SK-N-SH (cell line): ENCODE measurements at regions not wholly inside any gene's neighbourhood (a gene's known extent, or its start where the extent isn't known, plus 50 kb on each side); places are given as distances from the start of the nearest gene placed in this dataset.

ENCODE experiments used
- CTCF ChIA-PET: fragments of 300-600, 350-600 bp; formaldehyde crosslinking; extraction: SDS; loops from one replicate; lab custom pipeline; 2021; lab: Yijun Ruan, JAX
- POLR2A ChIA-PET: fragments of 350-600 bp; sonication (Branson Sonifier 250); formaldehyde crosslinking; extraction: SDS; loops from one replicate; lab custom pipeline; 2020; ENCODE audit warnings: antibody characterized with exemption, inconsistent platforms; lab: Yijun Ruan, JAX
- DNase-seq: peaks from one replicate; pipeline ENCODE4 v3.0.0; 2012
- H2AFZ ChIP-seq: fragments of 200-600 bp; sonication (generic); 2 replicates; pipeline ENCODE4 v1.8.1; 2016; ENCODE audit warnings: antibody characterized with exemption, mild to moderate bottlenecking, low read depth
- H3F3A ChIP-seq: fragments of 200-600 bp; sonication (generic); replicated peaks from 2 replicates; pipeline ENCODE3; 2016; ENCODE audit warnings: antibody characterized with exemption, mild to moderate bottlenecking; ENCODE audit not compliant: insufficient read depth
- H3K27ac ChIP-seq, 2 experiments: fragments of 200-500 bp in 1 of 2; fragments of 200-600 bp in 1 of 2; sonication (Bioruptor generic) in 1 of 2; sonication (generic), shearing (Covaris generic) in 1 of 2; 2 replicates each; pipeline versions ENCODE4 v1.5.1 to v1.6.1; 2014 to 2016; ENCODE audit warnings: low read depth in 2 of 2, inconsistent platforms in 1 of 2, low read length in 1 of 2, mild to moderate bottlenecking in 1 of 2, mixed read lengths in 1 of 2
- H3K27me3 ChIP-seq: fragments of 200-600 bp; sonication (generic), shearing (Covaris generic); 2 replicates; pipeline ENCODE4 v1.6.1; 2016; ENCODE audit warnings: mixed run types; ENCODE audit not compliant: insufficient read depth
- H3K36me3 ChIP-seq, 2 experiments: fragments of 200-500 bp in 1 of 2; fragments of 200-600 bp in 1 of 2; sonication (Bioruptor generic) in 1 of 2; sonication (generic) in 1 of 2; replicated peaks in 1 of 2; 2 replicates each; pipeline versions ENCODE3 to v1.5.1; 2014 to 2016; ENCODE audit warnings: low read length in 1 of 2, mild to moderate bottlenecking in 1 of 2; ENCODE audit not compliant: insufficient read depth in 2 of 2, control insufficient read depth in 1 of 2
- H3K4me1 ChIP-seq, 2 experiments: fragments of 200-500 bp in 1 of 2; fragments of 200-600 bp in 1 of 2; sonication (Bioruptor generic) in 1 of 2; sonication (generic), shearing (Covaris generic) in 1 of 2; 2 replicates each; pipeline versions ENCODE4 v1.5.1 to v1.6.1; 2014 to 2016; ENCODE audit warnings: low read depth in 1 of 2, low read length in 1 of 2, mixed run types in 1 of 2; ENCODE audit not compliant: insufficient read depth in 2 of 2, control insufficient read depth in 1 of 2
- H3K4me2 ChIP-seq: fragments of 200-600 bp; sonication (generic), shearing (Covaris generic); 2 replicates; pipeline ENCODE4 v1.6.1; 2017; ENCODE audit warnings: mixed run types
- H3K4me3 ChIP-seq, 2 experiments: fragments of 200-500 bp in 1 of 2; fragments of 200-600 bp in 1 of 2; sonication (Bioruptor generic) in 1 of 2; sonication (generic), shearing (Covaris generic) in 1 of 2; 2 replicates each; pipeline versions ENCODE4 v1.5.1 to v1.8.1; 2014 to 2016; ENCODE audit warnings: low read depth in 2 of 2, inconsistent platforms in 1 of 2, low read length in 1 of 2, mild to moderate bottlenecking in 1 of 2, mixed read lengths in 1 of 2, moderate library complexity in 1 of 2
- H3K79me2 ChIP-seq: fragments of 200-600 bp; sonication (generic); 2 replicates; pipeline ENCODE4 v1.8.1; 2017; ENCODE audit warnings: mild to moderate bottlenecking; ENCODE audit not compliant: insufficient read depth
- H3K9ac ChIP-seq: fragments of 200-600 bp; sonication (generic); 2 replicates; pipeline ENCODE4 v1.6.1; 2017; ENCODE audit warnings: mixed run types
- H3K9me2 ChIP-seq: fragments of 200-600 bp; sonication (generic); 2 replicates; pipeline ENCODE4 v1.6.1; 2017; ENCODE audit warnings: mixed run types
- H3K9me3 ChIP-seq: fragments of 200-600 bp; sonication (generic); 2 replicates; pipeline ENCODE4 v1.6.1; 2017; ENCODE audit warnings: mixed run types, mild to moderate bottlenecking, moderate library complexity
- H4K20me1 ChIP-seq: fragments of 200-600 bp; sonication (generic); 2 replicates; pipeline ENCODE4 v1.6.1; 2017; ENCODE audit warnings: mild to moderate bottlenecking, mixed run types; ENCODE audit not compliant: insufficient read depth
- CTCF ChIP-seq: fragments of 200-600 bp; sonication (generic); IDR thresholded peaks from 2 replicates; pipeline ENCODE4 v1.6.1; 2017; ENCODE audit warnings: antibody characterized with exemption, mild to moderate bottlenecking, moderate library complexity
- EP300 ChIP-seq, 2 experiments: IDR thresholded peaks; 2 replicates each; pipeline versions ENCODE4 v1.4.0 to v1.6.1; 2012; ENCODE audit warnings: borderline replicate concordance in 1 of 2, low read depth in 1 of 2, low read length in 1 of 2
- EZH2phosphoT487 ChIP-seq: fragments of 200-600 bp; sonication (generic); IDR thresholded peaks from 2 replicates; pipeline ENCODE4 v1.6.1; 2017; ENCODE audit warnings: low read depth, mixed run types, mild to moderate bottlenecking, antibody characterized with exemption, moderate library complexity, borderline replicate concordance
- FOSL2 ChIP-seq: IDR thresholded peaks from 2 replicates; pipeline ENCODE4 v1.4.0; 2012; ENCODE audit warnings: low read depth, mild to moderate bottlenecking, moderate library complexity, borderline replicate concordance
- GABPA ChIP-seq: IDR thresholded peaks from 2 replicates; pipeline ENCODE4 v1.4.0; 2012; ENCODE audit warnings: low read depth, mild to moderate bottlenecking
- GATA2 ChIP-seq: sonication (generic); formaldehyde crosslinking; IDR thresholded peaks from 2 replicates; pipeline ENCODE4 v1.5.0; 2020; ENCODE audit warnings: mild to moderate bottlenecking, missing genetic modification reagents
- JUND ChIP-seq: IDR thresholded peaks from 2 replicates; pipeline ENCODE4 v1.4.0; 2012
- MXI1 ChIP-seq: IDR thresholded peaks from 2 replicates; pipeline ENCODE4 v1.6.1; 2012; ENCODE audit warnings: mild to moderate bottlenecking, low read depth, low read length, improper control_type of control experiment
- NRF1 ChIP-seq: IDR thresholded peaks from 2 replicates; pipeline ENCODE4 v1.6.1; 2012; ENCODE audit warnings: low read depth, mild to moderate bottlenecking, low read length
- POLR2AphosphoS5 ChIP-seq: IDR thresholded peaks from 2 replicates; pipeline ENCODE4 v1.6.1; 2012; ENCODE audit warnings: low read depth, low read length
- RAD21 ChIP-seq: IDR thresholded peaks from 2 replicates; pipeline ENCODE4 v1.6.1; 2012; ENCODE audit warnings: mild to moderate bottlenecking, low read length
- RFX5 ChIP-seq: IDR thresholded peaks from 2 replicates; pipeline ENCODE4 v1.6.1; 2012; ENCODE audit warnings: mild to moderate bottlenecking, improper control_type of control experiment, low read length
- RXRA ChIP-seq: IDR thresholded peaks from 2 replicates; pipeline ENCODE4 v1.4.0; 2012; ENCODE audit warnings: low read depth, mild to moderate bottlenecking, borderline replicate concordance
- SIN3A ChIP-seq: IDR thresholded peaks from 2 replicates; pipeline ENCODE4 v1.6.1; 2012; ENCODE audit warnings: low read depth, mild to moderate bottlenecking, low read length, moderate library complexity, borderline replicate concordance
- SMC3 ChIP-seq: IDR thresholded peaks from 2 replicates; pipeline ENCODE4 v1.6.1; 2012; ENCODE audit warnings: low read depth, low read length, improper control_type of control experiment
- TAF1 ChIP-seq: IDR thresholded peaks from 2 replicates; pipeline ENCODE4 v1.6.1; 2012; ENCODE audit warnings: low read depth, mild to moderate bottlenecking, low read length, moderate library complexity, borderline replicate concordance
- TCF12 ChIP-seq: IDR thresholded peaks from 2 replicates; pipeline ENCODE4 v1.4.0; 2012
- USF1 ChIP-seq: IDR thresholded peaks from 2 replicates; pipeline ENCODE4 v1.4.0; 2012; ENCODE audit warnings: low read depth, borderline replicate concordance
- WGBS: methylation state at CpG from one replicate; pipeline ENCODE4 v1.1.6; 2017; ENCODE audit warnings: low lambda C conversion rate; 5-methylcytosine and 5-hydroxymethylcytosine counted together
- TF ChIP-seq, protein P1 (sequence below): IDR thresholded peaks from 2 replicates; pipeline ENCODE4 v1.6.1; 2012; ENCODE audit warnings: mild to moderate bottlenecking, low read depth, low read length, moderate library complexity

- H4K20me1 ChIP-seq: no peaks in the 10 kb centered on the region
- no peaks in the 10 kb centered on the region for H3K36me3 ChIP-seq
- TF ChIP-seq RFX5 (no peak), RAD21 (no peak), SMC3 (no peak), JUND (no peak), GABPA (no peak), GATA2 (CRISPR knock-in tag) (no peak), USF1 (no peak), CTCF (no peak), NRF1 (no peak), FOSL2 (no peak), RXRA (no peak), TCF12 (no peak), SIN3A (no peak), POLR2AphosphoS5 (no peak), EP300 (IDR thresholded peaks at IDR 0.05; ENCODE audit: borderline replicate concordance in 1 of 2, low read depth in 1 of 2, low read length in 1 of 2) (no peak), TAF1 (no peak), EZH2phosphoT487 (no peak), MXI1 (no peak)
- TF ChIP-seq, protein P1, sequence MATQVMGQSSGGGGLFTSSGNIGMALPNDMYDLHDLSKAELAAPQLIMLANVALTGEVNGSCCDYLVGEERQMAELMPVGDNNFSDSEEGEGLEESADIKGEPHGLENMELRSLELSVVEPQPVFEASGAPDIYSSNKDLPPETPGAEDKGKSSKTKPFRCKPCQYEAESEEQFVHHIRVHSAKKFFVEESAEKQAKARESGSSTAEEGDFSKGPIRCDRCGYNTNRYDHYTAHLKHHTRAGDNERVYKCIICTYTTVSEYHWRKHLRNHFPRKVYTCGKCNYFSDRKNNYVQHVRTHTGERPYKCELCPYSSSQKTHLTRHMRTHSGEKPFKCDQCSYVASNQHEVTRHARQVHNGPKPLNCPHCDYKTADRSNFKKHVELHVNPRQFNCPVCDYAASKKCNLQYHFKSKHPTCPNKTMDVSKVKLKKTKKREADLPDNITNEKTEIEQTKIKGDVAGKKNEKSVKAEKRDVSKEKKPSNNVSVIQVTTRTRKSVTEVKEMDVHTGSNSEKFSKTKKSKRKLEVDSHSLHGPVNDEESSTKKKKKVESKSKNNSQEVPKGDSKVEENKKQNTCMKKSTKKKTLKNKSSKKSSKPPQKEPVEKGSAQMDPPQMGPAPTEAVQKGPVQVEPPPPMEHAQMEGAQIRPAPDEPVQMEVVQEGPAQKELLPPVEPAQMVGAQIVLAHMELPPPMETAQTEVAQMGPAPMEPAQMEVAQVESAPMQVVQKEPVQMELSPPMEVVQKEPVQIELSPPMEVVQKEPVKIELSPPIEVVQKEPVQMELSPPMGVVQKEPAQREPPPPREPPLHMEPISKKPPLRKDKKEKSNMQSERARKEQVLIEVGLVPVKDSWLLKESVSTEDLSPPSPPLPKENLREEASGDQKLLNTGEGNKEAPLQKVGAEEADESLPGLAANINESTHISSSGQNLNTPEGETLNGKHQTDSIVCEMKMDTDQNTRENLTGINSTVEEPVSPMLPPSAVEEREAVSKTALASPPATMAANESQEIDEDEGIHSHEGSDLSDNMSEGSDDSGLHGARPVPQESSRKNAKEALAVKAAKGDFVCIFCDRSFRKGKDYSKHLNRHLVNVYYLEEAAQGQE: no peak
- no peak overlapping the region for H3K4me3 ChIP-seq
- 65% methylated on average over 4 of the region's 4 CpGs for WGBS
- CTCF ChIA-PET: no interaction called here
- H3K9me3 ChIP-seq: no peaks in the 10 kb centered on the region
- H3K4me2 ChIP-seq: no peak overlapping the region
- H3K27me3 ChIP-seq: no peaks in the 10 kb centered on the region
- H3K9ac ChIP-seq: no peak overlapping the region
- no peaks in the 10 kb centered on the region for H3K4me1 ChIP-seq
- H3K27ac ChIP-seq: no peak overlapping the region
- no peak for DNase-seq
- no peaks in the 10 kb centered on the region for H3F3A ChIP-seq
- no peaks in the 10 kb centered on the region for H3K9me2 ChIP-seq
- H3K79me2 ChIP-seq: no peaks in the 10 kb centered on the region
- POLR2A ChIA-PET: no interaction called here
- no peak overlapping the region for H2AFZ ChIP-seq
These were observed 447.9 kb upstream of the DSEL start for GRCh38 chr18:67964462-67964861.
